Mesenchymal stem cell (in vitro differentiated cells and primary cell): ENCODE measurements at regions not wholly inside any gene's neighbourhood (a gene's known extent, or its start where the extent isn't known, plus 50 kb on each side); places are given as distances from the start of the nearest gene placed in this dataset.

Experiments
- DNase-seq: peaks from one replicate; pipeline ENCODE4 v3.0.0-alpha.2; 2013
- H2AFZ ChIP-seq: one replicate; pipeline ENCODE4 v1.6.1; 2013; ENCODE audit warnings: low read depth, mild to moderate bottlenecking, control low read depth, inconsistent platforms, low read length, moderate library complexity
- H2AK5ac ChIP-seq: 2 replicates; pipeline ENCODE4 v1.6.1; 2013; ENCODE audit warnings: low read length, moderate library complexity, mild to moderate bottlenecking, inconsistent platforms; ENCODE audit not compliant: severe bottlenecking
- H2BK120ac ChIP-seq: one replicate; pipeline ENCODE4 v1.6.1; 2013; ENCODE audit warnings: low read depth, mild to moderate bottlenecking, inconsistent platforms, low read length, moderate library complexity
- H2BK12ac ChIP-seq, 2 experiments: one replicate each; pipeline ENCODE4 v1.6.1; 2013; ENCODE audit warnings: inconsistent platforms in 2 of 2, low read length in 2 of 2, mild to moderate bottlenecking in 2 of 2, moderate library complexity in 2 of 2, control low read depth in 1 of 2
- H2BK15ac ChIP-seq: one replicate; pipeline ENCODE4 v1.6.1; 2013; ENCODE audit warnings: mild to moderate bottlenecking, low read depth, inconsistent platforms; ENCODE audit not compliant: poor library complexity, severe bottlenecking
- H2BK5ac ChIP-seq: 2 replicates; pipeline ENCODE4 v1.6.1; 2013; ENCODE audit warnings: low read depth, mild to moderate bottlenecking, low read length, control low read depth, inconsistent platforms; ENCODE audit not compliant: poor library complexity, severe bottlenecking
- H3K14ac ChIP-seq, 2 experiments: one replicate each; pipeline ENCODE4 v1.6.1; 2013; ENCODE audit warnings: inconsistent platforms in 2 of 2, low read length in 2 of 2, control low read depth in 1 of 2, mild to moderate bottlenecking in 1 of 2, moderate library complexity in 1 of 2
- H3K18ac ChIP-seq, 2 experiments: one replicate each; pipeline ENCODE4 v1.6.1; 2013; ENCODE audit warnings: inconsistent platforms in 2 of 2, low read length in 2 of 2, control low read depth in 1 of 2, low read depth in 1 of 2, mild to moderate bottlenecking in 1 of 2
- H3K23ac ChIP-seq, 2 experiments: one replicate each; pipeline ENCODE4 v1.6.1; 2013; ENCODE audit warnings: inconsistent platforms in 2 of 2, low read length in 2 of 2, mild to moderate bottlenecking in 2 of 2, moderate library complexity in 2 of 2, control low read depth in 1 of 2
- H3K27ac ChIP-seq: 2 replicates; pipeline ENCODE4 v1.5.1; 2013; ENCODE audit warnings: mild to moderate bottlenecking, moderate library complexity, low read length, control low read depth, inconsistent platforms; ENCODE audit not compliant: poor library complexity, severe bottlenecking
- H3K27me3 ChIP-seq, 2 experiments: 2 replicates each; pipeline versions ENCODE4 v1.6.1 to v1.7.0; 2013; ENCODE audit warnings: low read length in 2 of 2, mild to moderate bottlenecking in 2 of 2, moderate library complexity in 2 of 2, control low read depth in 1 of 2, inconsistent platforms in 1 of 2; ENCODE audit not compliant: control insufficient read depth in 1 of 2, insufficient read depth in 1 of 2
- H3K36me3 ChIP-seq, 2 experiments: 2 replicates each; pipeline versions ENCODE4 v1.6.1 to v1.7.0; 2013; ENCODE audit warnings: low read length in 2 of 2, control low read depth in 1 of 2, inconsistent platforms in 1 of 2, low read depth in 1 of 2, mild to moderate bottlenecking in 1 of 2; ENCODE audit not compliant: insufficient read depth in 2 of 2, control insufficient read depth in 1 of 2
- H3K4ac ChIP-seq, 2 experiments: one replicate each; pipeline ENCODE4 v1.6.1; 2013; ENCODE audit warnings: inconsistent platforms in 2 of 2, low read length in 2 of 2, mild to moderate bottlenecking in 2 of 2, moderate library complexity in 2 of 2, control low read depth in 1 of 2, low read depth in 1 of 2
- H3K4me1 ChIP-seq: 2 replicates; pipeline ENCODE4 v1.6.1; 2013; ENCODE audit warnings: low read depth, low read length, control low read depth; ENCODE audit not compliant: control insufficient read depth, insufficient read depth
- H3K4me2 ChIP-seq: 2 replicates; pipeline ENCODE4 v1.6.1; 2013; ENCODE audit warnings: low read length, mild to moderate bottlenecking, inconsistent platforms; ENCODE audit not compliant: poor library complexity, severe bottlenecking
- H3K4me3 ChIP-seq, 2 experiments: 2 replicates each; pipeline versions ENCODE4 v1.5.1 to v1.7.0; 2013; ENCODE audit warnings: low read length in 2 of 2, mild to moderate bottlenecking in 2 of 2, control low read depth in 1 of 2, low read depth in 1 of 2; ENCODE audit not compliant: insufficient read depth in 1 of 2
- H3K79me1 ChIP-seq: replicated peaks from 2 replicates; pipeline ENCODE4 v1.6.1; 2013; ENCODE audit warnings: mild to moderate bottlenecking, control low read depth, low read length, inconsistent platforms; ENCODE audit not compliant: poor library complexity, severe bottlenecking
- H3K9ac ChIP-seq: 2 replicates; pipeline ENCODE4 v1.7.0; 2013; ENCODE audit warnings: mild to moderate bottlenecking, low read length, moderate library complexity
- H3K9me3 ChIP-seq: 2 replicates; pipeline ENCODE4 v1.7.0; 2013; ENCODE audit warnings: mild to moderate bottlenecking, low read length; ENCODE audit not compliant: control insufficient read depth
- H4K8ac ChIP-seq: one replicate; pipeline ENCODE4 v1.6.1; 2013; ENCODE audit warnings: inconsistent platforms, mild to moderate bottlenecking, low read length, moderate library complexity
- H4K91ac ChIP-seq: one replicate; pipeline ENCODE4 v1.6.1; 2013; ENCODE audit warnings: mild to moderate bottlenecking, low read length, inconsistent platforms
- WGBS: methylation state at CpG from one replicate; pipeline ENCODE4 v1.1.7; 2013; ENCODE audit warnings: mixed read lengths; 5-methylcytosine and 5-hydroxymethylcytosine counted together

DNA sequence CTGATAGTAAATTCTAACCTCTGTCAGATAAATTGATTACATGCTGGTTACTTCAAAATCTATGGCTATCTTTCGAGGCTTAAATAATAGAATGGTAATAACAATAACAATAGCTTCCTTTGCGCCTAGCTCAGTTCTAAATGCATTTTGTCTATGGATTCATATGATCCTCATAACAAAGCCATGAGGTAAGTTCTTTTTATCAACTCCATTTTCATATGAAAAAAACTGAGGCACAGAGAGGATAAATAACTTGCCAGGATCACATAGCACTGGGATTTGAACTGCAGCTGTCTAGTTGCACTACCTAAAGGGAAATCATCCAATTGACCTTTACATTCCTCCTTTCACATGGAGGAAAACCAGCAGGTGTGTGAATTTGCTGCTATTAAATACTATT is 108.6 kb upstream of the ARX start:
- no peaks in the 10 kb centered on the region for H3K4me1 ChIP-seq
- H2AK5ac ChIP-seq: no peak overlapping the region
- H3K9me3 ChIP-seq: no peaks in the 10 kb centered on the region
- H3K79me1 ChIP-seq: no peaks in the 10 kb centered on the region
- no peak overlapping the region for H3K4me2 ChIP-seq
- H3K18ac ChIP-seq: no peak overlapping the region
- no peak overlapping the region for H3K14ac ChIP-seq
- no peak overlapping the region for H4K91ac ChIP-seq
- H3K4ac ChIP-seq: no peak overlapping the region
- H2BK15ac ChIP-seq: no peak overlapping the region
- no peaks in the 10 kb centered on the region for H3K27me3 ChIP-seq
- no peak overlapping the region for H2AFZ ChIP-seq
- no peak overlapping the region for H2BK12ac ChIP-seq
- H4K8ac ChIP-seq: no peak overlapping the region
- no peak for DNase-seq
- no peak overlapping the region for H3K9ac ChIP-seq
- no peaks in the 10 kb centered on the region for H3K36me3 ChIP-seq
- whole genome bisulfite sequencing: no CpG with 5 or more reads among the region's 2 CpGs
- no peak overlapping the region for H2BK5ac ChIP-seq
- H3K4me3 ChIP-seq: no peak overlapping the region
- H2BK120ac ChIP-seq: no peak overlapping the region
- no peak overlapping the region for H3K23ac ChIP-seq
- H3K27ac ChIP-seq: no peak overlapping the region

DNA sequence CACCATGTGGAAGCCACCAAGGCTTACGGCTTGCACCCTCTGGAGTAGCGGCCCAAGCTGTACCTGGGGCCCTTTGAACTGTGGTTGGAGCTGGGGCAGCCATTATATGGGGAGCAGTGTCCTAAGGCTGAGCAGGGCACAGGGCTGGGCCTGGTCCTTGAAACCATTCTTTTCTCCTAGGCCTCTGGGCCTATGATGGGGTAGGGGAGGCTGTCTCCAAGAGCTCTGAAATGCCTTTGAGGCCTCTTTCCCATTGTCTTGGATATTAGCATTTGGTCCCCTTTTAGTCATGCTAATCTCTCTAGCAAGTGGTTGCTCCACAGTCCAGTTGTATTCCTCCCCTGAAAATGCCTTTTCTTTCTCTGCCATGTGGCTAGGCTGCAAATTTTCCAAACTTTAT is 96.4 kb upstream of the ARX start:
- 68% methylated on average over 2 of the region's 2 CpGs for WGBS

DNA sequence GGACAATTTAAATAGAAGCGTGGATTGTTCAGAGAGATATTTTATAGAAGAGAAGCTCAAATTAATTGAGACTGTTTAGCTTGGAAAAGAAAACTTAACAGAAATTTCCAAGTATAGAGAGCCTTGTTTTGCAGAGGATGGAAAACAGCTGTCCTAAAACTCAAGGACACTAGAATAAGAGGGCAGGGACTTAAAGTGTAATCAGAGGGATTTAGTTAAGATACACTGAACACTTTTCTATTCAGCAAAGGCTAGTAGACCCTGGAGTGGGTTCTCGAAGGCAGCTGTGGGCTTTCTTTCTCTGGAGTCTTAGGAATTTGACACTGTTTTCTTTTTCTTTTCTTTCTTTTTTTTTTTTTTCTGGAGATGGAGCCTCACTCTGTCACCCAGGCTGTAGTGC is 92.7 kb upstream of the ARX start:
- H3K4me1 ChIP-seq: no peaks in the 10 kb centered on the region
- no peak overlapping the region for H3K4me2 ChIP-seq
- no peak overlapping the region for H2BK5ac ChIP-seq
- no peak overlapping the region for H3K4me3 ChIP-seq
- no peaks in the 10 kb centered on the region for H3K36me3 ChIP-seq
- no peak overlapping the region for H4K91ac ChIP-seq
- H2BK120ac ChIP-seq: no peak overlapping the region
- WGBS: 89% methylated on average over 1 of the region's 2 CpGs
- H3K23ac ChIP-seq: no peak overlapping the region
- no peaks in the 10 kb centered on the region for H3K79me1 ChIP-seq
- no peak overlapping the region for H2AK5ac ChIP-seq
- H3K27ac ChIP-seq: no peak overlapping the region
- H4K8ac ChIP-seq: no peak overlapping the region
- no peaks in the 10 kb centered on the region for H3K9me3 ChIP-seq
- no peak overlapping the region for H3K4ac ChIP-seq
- no peak overlapping the region for H3K18ac ChIP-seq
- DNase-seq: no peak
- H3K14ac ChIP-seq: no peak overlapping the region
- no peak overlapping the region for H2BK12ac ChIP-seq
- H2BK15ac ChIP-seq: no peak overlapping the region
- no peak overlapping the region for H2AFZ ChIP-seq
- H3K9ac ChIP-seq: no peak overlapping the region
- no peaks in the 10 kb centered on the region for H3K27me3 ChIP-seq

More for the DNA sequence above, 96.4 kb upstream of the ARX start:
- H2BK120ac ChIP-seq: no peak overlapping the region
- no peak for DNase-seq
- H2BK12ac ChIP-seq: no peak overlapping the region
- no peak overlapping the region for H2BK15ac ChIP-seq
- H4K8ac ChIP-seq: no peak overlapping the region
- no peaks in the 10 kb centered on the region for H3K9me3 ChIP-seq
- no peak overlapping the region for H4K91ac ChIP-seq
- no peak overlapping the region for H3K9ac ChIP-seq
- no peak overlapping the region for H3K4me2 ChIP-seq
- H3K18ac ChIP-seq: no peak overlapping the region
- no peaks in the 10 kb centered on the region for H3K27me3 ChIP-seq
- no peak overlapping the region for H3K4ac ChIP-seq
- H3K27ac ChIP-seq: no peak overlapping the region
- H3K4me3 ChIP-seq: no peak overlapping the region
- no peak overlapping the region for H2AFZ ChIP-seq
- no peaks in the 10 kb centered on the region for H3K4me1 ChIP-seq
- H3K23ac ChIP-seq: no peak overlapping the region
- H3K14ac ChIP-seq: no peak overlapping the region
- H3K79me1 ChIP-seq: no peaks in the 10 kb centered on the region
- no peaks in the 10 kb centered on the region for H3K36me3 ChIP-seq
- H2AK5ac ChIP-seq: no peak overlapping the region
- no peak overlapping the region for H2BK5ac ChIP-seq

DNA sequence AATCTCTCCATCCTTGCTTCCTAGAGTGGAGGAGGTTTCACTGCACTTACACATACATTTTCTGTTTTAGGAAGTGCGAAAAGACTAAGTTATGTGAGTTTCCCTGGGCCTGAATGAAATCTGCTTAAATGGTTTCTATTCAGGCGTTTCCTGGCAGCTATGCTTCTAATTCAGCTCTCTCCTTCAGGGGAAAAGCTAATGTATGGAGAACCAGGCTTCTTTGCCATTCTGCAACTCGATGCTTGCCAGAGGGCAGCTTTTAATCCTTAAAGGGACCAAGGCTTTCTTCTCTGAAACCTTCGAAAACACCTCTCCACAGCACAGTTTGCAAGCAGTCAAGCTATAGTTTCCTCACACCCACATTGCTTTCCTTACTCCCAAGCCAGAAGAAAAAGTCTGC is 89.5 kb upstream of the ARX start:
- DNase-seq: no peak
- H3K4ac ChIP-seq: no peak overlapping the region
- H3K4me1 ChIP-seq: no peaks in the 10 kb centered on the region
- H3K9ac ChIP-seq: no peak overlapping the region
- H3K4me3 ChIP-seq: no peak overlapping the region
- no peak overlapping the region for H3K18ac ChIP-seq
- no peak overlapping the region for H2BK5ac ChIP-seq
- H2BK12ac ChIP-seq: no peak overlapping the region
- H4K91ac ChIP-seq: no peak overlapping the region
- H3K27me3 ChIP-seq: peaks cover 0 to 4% of the 10 kb centered on the region in 2 experiments
- no peaks in the 10 kb centered on the region for H3K36me3 ChIP-seq
- H2AK5ac ChIP-seq: no peak overlapping the region
- no peak overlapping the region for H3K23ac ChIP-seq
- H3K4me2 ChIP-seq: no peak overlapping the region
- no peak overlapping the region for H4K8ac ChIP-seq
- H3K9me3 ChIP-seq: no peaks in the 10 kb centered on the region
- H2AFZ ChIP-seq: no peak overlapping the region
- no peak overlapping the region for H3K14ac ChIP-seq
- H2BK120ac ChIP-seq: no peak overlapping the region
- WGBS: 68% methylated on average over 2 of the region's 4 CpGs
- no peaks in the 10 kb centered on the region for H3K79me1 ChIP-seq
- H2BK15ac ChIP-seq: no peak overlapping the region
- no peak overlapping the region for H3K27ac ChIP-seq
